Right hindlimb (tissue), 1 donor: ENCODE measurements at regions not wholly inside any gene's neighbourhood (a gene's known extent, or its start where the extent isn't known, plus 50 kb on each side); places are given as distances from the start of the nearest gene placed in this dataset.
"Not testable (repeated sequence)": the region's sequence is repeated elsewhere in the genome, so short reads cannot be mapped to it uniquely, and the experiment has no call there.

Source experiments
- DNase-seq: peaks from one replicate; pipeline ENCODE4 v3.0.0-alpha.2; 2018

DNA sequence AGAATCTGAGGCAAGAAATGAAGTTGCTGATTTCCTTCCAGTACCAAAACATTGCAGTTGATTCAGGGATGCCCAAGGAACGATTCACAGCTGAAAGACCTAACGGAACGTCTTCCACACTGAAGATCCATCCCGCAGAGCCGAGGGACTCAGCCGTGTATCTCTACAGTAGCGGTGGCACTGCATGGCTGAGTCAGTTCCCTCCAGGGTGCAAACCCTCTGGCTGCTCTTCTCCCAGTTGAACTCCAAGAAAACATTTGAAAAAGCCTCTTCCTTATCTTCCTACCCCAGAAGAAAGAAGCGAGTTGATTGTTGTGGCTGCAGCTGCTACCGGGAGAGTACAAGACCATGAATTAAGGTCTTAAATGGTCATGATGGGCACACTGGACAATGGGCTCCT is 147.1 kb upstream of the PRSS1 start:
- no peak for DNase-seq

DNA sequence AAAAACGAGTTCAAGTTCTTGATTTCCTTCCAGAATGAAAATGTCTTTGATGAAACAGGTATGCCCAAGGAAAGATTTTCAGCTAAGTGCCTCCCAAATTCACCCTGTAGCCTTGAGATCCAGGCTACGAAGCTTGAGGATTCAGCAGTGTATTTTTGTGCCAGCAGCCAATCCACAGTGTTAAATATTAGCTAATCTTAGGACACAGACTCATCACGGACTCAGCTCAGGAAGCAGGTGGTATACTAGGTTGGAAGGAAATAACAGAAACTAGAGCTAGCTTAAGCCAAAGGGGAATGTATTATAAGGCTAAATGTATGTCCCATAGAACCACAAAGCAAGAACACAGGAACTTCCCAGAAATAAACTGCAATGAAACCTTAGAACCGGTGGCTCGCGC is 151.0 kb upstream of the PRSS1 start:
- DNase-seq, result no peak

DNA sequence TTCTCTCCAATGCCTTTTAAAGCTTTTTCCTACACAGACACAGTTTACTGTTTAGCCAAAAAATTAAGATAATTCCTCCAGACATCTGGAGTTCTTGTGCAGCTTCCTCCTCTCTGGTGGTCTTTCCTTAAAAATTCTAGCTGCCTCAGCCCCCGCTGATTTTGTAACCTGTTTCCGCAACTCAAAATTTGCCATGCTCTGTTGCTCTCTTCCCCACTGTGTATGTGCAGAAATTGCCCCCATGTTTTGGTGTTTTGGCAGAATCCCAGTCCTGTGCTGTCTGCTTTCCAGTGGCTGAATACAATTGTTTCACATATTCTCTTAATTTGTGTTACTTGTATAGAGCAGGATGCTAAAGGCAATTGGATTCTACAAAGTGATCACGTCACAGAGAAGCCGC is 151.7 kb upstream of the PRSS1 start:
- DNase-seq, result no peak

- DNase-seq, result no peak
Measured at GRCh38 chr7:142595816-142596516, 153.3 kb upstream of the PRSS1 start.

DNA sequence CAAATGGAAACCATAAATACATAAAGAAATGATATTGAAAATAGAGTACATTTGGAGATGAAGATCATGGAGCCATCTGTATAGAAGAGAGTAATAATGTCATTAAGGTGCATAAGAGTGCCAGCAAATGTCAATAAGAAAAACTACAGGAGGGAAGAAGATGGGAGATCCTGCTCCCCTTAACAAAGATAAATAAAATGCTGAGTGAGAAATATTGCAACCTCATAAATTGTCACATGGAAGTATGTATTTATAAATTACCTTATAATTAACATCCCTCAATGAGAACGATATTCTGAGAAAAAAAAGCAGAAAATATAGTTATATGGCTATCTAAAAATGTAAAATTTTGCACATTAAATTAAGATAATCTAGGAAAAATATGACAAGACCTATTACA is 155.2 kb upstream of the PRSS1 start:
- no peak for DNase-seq

DNA sequence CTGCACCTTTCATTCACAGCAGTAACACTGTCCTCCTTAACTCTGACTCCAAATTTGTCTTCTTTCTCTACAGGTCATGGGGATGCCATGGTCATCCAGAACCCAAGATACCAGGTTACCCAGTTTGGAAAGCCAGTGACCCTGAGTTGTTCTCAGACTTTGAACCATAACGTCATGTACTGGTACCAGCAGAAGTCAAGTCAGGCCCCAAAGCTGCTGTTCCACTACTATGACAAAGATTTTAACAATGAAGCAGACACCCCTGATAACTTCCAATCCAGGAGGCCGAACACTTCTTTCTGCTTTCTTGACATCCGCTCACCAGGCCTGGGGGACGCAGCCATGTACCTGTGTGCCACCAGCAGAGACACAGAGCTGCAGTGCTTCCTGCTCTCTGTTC is 156.2 kb upstream of the PRSS1 start:
- DNase-seq, result no peak

- DNase-seq, result no peak
Measured at GRCh38 chr7:142592664-142593063, 156.6 kb upstream of the PRSS1 start.

GRCh38 chr7:142592231-142592630 is 157.0 kb upstream of the PRSS1 start:
- no peak for DNase-seq

GRCh38 chr7:142590830-142591457 is 158.3 kb upstream of the PRSS1 start:
- no peak for DNase-seq

- no peak for DNase-seq
Measured at GRCh38 chr7:142590077-142590476, 159.2 kb upstream of the PRSS1 start.

GRCh38 chr7:142587578-142588191 is 161.6 kb upstream of the PRSS1 start:
- no peak for DNase-seq

DNA sequence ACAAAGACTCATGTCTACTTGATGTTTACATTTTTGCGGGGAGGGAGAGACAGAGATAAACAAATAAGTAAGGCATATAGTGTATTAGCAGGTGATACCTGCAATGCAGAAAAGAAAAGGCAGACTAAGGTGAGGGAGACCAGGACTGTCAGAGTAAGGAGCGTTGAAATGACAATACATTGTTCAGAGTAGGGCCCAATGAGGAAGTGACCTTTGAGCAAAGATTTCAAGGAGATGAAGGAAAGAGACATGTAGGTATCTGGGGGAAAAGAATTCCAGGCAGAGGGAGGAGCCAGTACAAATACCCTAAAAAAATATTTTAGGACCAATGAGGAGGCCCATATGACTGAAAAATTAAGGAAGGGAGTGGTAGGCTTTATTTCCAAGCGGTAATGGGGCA is 162.7 kb upstream of the PRSS1 start:
- DNase-seq, result no peak

GRCh38 chr7:142585425-142585824 is 163.8 kb upstream of the PRSS1 start:
- DNase-seq, result no peak

DNA sequence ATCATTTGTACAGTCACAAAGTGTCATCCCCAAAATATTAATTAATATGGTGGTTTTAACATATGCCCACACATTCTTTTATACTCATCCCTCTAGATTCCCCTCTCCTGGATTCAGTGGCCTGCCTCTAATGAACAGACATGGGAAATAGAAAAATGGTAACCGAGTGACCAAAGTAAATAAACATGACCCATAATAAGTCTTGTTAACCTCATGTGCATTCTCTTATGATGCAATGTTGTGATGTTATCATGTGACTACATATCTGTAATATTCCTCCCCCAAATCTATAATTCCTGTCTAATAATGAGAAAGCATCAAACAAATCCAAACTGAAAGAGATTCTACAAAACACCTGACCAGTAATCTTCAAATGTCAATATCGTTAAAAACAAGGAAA is 164.5 kb upstream of the PRSS1 start:
- DNase-seq, result no peak

DNA sequence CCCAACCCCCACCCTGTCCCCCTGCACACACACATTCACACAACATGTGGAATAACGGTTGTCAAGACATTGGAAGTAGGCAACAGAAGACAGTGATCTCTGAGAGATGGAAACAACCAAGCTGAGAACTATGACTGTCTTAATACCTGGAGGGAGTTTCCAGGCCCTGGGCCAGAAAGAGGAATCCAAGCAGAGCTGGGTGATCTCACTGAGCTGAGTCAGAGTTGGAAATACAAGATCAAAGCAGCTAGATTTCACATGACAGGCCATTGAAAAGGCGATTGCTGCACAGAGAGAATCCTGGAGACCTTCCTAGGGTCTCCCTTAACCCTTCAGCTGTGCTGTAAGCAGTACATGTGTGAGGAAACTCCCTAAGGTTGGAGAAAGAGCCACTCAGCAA is 165.8 kb upstream of the PRSS1 start:
- DNase-seq, result peak; percentile 35

GRCh38 chr7:142582351-142582750 is 166.9 kb upstream of the PRSS1 start:
- no peak for DNase-seq

DNA sequence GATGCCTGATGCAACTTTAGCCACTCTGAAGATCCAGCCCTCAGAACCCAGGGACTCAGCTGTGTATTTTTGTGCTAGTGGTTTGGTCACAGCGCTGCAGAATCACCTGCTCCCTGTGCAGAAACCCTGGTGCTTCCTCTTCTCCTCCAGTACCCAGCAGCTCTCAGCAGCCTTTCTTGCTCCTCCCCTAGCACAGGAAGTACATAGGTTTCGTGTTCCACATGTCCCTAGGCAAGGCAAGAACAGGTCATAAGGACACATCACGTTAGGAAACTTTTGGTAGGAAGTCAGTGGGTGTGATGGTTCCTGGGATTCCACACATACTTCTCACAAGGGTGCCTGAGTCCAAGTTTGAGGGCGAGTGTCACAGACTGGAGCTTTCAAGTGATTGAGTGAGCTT is 167.9 kb upstream of the PRSS1 start:
- no peak for DNase-seq

DNA sequence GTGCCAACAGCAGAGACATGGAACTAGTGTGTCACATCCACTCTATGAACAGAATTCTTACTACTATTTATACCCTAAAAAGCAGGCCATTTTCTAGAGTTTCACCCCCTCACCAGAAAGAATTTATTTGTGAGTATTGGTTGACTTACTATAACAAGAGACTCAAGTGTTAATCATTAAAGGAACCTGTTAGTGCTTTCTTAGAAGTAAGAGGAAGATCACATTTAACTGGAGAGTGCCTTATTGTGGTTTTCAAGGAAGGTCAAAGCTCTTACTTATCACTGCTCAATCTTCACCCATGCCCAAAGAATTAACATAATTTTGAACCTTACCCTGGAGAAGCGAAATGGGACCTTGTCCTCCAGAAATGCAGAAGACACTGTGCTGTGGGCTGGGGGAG is 169.3 kb upstream of the PRSS1 start:
- no peak for DNase-seq

- not testable (repeated sequence) for DNase-seq
Measured at GRCh38 chr7:142575351-142575750, 173.9 kb upstream of the PRSS1 start.

GRCh38 chr7:142571581-142571980 is 177.7 kb upstream of the PRSS1 start:
- DNase-seq, result no peak

DNA sequence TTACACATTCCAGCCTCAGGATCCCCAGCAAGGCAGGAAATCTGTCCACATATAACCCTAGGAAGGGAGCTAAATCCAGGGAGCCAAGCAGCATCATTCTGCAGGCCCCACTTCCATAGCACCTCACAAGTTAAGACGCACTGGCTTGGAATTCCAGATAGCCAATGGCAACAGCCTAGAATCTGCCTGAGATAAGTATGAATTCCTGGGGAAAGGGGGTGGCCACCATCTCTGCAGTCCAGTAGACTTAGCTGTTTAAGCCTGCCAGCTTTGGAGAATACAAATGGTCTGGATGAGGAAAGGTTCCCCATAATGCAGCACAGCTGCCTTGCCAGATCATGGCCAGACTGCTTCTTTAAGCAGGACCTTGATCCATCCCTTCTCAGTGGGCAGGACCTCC is 179.4 kb upstream of the PRSS1 start:
- no peak for DNase-seq

DNA sequence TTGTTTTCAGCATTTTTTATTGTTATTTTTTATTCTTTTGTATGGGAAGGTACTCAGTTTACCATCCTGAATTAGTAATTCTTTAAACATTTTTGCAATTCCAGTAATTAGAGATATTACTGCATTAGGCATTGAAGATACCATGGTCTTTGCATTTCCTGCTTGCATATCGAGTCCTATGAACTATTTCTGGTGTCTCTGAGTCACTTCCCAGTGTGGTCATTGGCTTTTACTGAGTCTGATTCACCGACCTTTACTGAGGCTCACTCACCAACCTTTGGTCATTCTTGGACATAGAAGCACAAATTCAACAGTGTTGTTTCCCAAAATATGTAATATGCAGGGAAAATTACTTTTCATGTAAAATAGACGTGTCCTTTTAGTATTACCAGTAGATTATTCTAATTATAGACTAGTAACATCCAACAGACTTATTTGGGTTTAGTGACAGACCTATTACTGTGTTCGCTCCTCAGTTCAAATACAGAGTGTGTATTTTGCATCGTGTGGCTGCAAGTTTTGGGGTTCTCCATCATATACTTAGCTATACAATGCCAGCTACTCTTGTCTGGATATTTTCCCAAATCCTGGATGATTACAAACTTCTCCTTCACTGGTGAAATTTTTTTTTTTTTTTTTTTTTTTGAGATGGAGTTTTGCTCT is 180.7 kb upstream of the PRSS1 start:
- DNase-seq, result no peak

DNA sequence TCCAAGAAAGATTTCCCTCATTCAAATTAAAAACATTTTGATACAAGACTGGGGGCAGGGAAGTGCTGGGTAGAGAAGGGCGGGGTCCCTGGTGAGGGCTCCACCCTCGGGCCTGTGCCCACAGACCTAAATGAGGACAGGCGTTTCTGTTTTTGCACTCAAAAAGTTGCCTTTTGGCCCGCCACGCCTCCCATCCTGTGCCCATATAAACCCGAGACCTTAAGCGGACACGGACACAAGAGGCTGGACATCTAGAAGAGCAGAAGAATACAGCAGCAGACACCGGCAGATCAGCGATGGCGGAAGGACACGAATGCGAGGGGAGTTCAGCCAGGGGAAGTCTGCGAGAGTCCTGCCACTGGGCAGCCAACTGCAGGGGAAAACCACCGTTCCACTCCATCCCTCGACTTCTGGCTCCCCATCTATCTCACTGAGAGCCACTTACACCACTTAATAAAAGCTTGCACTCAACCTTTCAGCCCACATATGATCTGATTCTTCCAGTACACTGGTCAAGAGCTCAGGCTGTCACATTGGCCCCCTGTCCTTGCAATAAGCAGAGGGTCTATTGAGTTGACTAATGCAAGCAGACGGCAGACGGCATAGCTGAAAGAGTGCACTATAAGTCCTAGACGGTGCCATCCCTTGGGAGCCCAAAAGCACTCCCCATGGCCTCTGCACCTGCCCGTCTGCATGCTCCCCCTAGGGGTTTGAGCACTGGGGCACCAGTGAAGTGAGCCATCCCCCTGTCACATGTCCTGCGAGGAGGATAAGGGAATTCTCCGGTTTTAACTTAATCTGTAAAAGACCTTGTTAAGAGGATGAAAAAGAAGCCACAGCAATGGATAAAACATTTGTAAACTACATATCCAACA is 181.8 kb upstream of the PRSS1 start:
- no peak for DNase-seq
